Neural progenitor cell (in vitro differentiated cells): ENCODE measurements at regions not wholly inside any gene's neighbourhood (a gene's known extent, or its start where the extent isn't known, plus 50 kb on each side); places are given as distances from the start of the nearest gene placed in this dataset.

ENCODE experiments used
- CTCF ChIP-seq: fragments of 200-600 bp; sonication (generic); IDR thresholded peaks from 2 replicates; pipeline ENCODE4 v1.5.1; 2017; ENCODE audit warnings: antibody characterized with exemption, mild to moderate bottlenecking
- EZH2 ChIP-seq: fragments of 200-600 bp; sonication (generic); IDR thresholded peaks from 2 replicates; pipeline ENCODE4 v1.6.1; 2017; ENCODE audit warnings: antibody characterized with exemption, mild to moderate bottlenecking, moderate library complexity
- EZH2phosphoT487 ChIP-seq: fragments of 200-600 bp; sonication (generic); IDR thresholded peaks from 2 replicates; pipeline ENCODE4 v1.6.1; 2017; ENCODE audit warnings: antibody characterized with exemption

- TF ChIP-seq CTCF (no peak), EZH2phosphoT487 (no peak), EZH2 (no peak)
These were observed 448.1 kb downstream of the CBLN4 start for GRCh38 chr20:55557191-55557590.
